ENCODE measurements at regions not wholly inside any gene's neighbourhood (a gene's known extent, or its start where the extent isn't known, plus 50 kb on each side); places are given as distances from the start of the nearest gene placed in this dataset.

GRCh38 chr2:107325981-107326786 lies 440.2 kb upstream of the ST6GAL2 start:
- peak; percentile 84 for DNase-seq

DNA sequence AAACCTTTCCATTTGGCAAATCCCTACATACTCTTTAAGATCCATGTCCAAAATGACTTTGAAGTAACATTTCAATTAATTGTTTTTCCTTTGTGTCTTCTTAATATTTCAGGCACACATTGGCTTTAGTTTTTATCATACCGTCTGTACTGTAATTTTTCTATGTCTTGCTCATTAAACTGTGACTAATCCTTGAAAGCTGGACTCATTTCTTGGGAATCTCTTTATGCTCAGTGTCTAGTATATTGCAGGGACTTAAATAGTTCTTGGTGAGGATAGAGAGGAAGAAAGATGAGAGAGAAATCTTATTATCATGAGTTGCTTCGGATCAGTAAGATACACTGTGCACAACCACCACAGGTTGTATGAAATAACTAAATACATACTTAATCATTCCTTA lies 448.3 kb upstream of the ST6GAL2 start:
- no peak for DNase-seq

DNA sequence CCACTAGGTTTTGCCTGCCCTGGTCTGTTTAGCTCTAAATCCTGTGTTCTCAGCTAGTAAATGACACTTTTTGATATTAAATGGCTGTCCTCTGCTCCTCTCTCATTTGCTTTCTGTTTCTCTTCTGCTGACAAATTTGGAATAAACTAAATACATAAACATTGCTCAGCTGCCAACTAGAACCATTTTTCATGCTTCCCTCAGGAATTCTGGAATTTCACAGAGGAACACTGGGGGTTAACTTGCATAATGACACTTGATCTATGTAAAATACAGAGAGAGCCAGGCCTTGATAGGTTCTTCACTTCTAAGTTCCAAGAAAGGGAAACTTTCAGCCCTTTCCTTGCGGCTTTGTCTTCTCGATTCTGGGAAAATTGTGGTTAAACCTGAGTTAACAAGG lies 450.6 kb upstream of the ST6GAL2 start:
- DNase-seq: no peak

DNA sequence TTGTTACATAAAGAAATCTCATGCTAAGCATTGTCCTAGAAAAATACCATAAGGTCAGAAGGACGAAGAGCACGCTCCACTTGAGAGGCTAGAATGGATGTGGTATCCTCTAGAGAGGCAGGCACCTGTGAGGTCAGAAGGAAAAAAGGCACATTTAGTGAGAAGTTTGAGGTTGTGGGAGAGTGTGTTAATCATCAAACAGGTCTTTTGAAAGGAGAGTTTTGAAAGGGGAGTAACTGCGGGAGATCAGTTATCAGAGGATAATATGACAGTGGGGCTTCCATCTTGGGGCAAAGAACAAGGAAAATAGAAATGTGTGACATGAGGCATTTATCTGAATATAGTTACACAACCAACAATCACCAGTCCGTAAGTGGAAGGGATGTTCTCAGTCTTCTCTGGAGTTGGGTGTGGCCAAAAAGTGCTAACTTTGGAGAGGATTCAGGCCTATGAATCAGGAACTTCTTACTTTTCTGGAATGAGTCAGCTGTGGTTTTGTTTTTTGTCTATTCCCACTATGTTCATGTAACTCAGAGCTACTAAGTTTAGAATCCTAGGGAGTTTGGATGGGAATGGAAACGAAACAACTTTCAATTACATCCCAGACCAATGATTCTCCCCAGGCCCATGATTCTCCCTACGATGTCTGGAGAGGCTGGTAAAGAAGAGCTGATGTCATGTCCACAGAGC lies 451.4 kb upstream of the ST6GAL2 start:
- no peak for DNase-seq

DNA sequence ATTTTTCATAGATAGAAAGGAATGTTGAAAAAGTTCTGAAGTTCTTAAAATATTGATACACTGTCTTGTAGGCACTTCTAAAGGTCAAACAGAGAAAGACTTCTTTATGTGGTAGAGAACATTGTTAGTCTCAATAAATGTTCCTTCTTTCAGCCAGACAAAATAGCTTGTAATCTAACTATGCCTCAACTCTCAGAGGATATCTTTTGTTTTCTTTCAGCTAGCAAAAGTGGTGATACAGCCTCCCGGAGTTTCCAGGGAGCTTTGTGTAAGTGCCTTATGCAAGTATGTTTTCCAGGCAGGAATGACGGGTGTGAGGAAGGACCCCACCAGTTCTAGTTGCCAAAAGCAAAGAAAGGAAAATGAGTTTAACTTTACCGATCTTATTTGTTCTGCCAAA lies 452.1 kb upstream of the ST6GAL2 start:
- DNase-seq: no peak

- DNase-seq: no peak
Measured at GRCh38 chr2:107338571-107338970, 452.6 kb upstream of the ST6GAL2 start.

DNA sequence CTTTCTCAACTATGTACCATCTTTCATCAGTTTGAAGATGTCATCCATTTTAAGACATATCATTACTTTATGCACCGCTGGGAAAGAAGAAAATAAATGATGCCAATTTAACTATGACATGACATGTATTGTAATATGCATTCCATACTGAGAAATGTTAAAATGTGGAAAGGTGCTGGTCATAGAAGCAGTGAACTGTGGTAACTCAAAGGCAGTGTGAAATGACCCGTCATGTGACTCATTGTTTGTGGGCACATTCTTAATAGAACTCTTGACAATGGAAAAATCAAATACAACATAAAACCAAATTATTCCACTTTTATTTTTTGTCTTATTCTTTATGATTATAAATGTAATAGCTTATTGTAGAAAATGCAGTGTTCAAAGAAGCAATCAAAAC lies 455.0 kb upstream of the ST6GAL2 start:
- no peak for DNase-seq

DNA sequence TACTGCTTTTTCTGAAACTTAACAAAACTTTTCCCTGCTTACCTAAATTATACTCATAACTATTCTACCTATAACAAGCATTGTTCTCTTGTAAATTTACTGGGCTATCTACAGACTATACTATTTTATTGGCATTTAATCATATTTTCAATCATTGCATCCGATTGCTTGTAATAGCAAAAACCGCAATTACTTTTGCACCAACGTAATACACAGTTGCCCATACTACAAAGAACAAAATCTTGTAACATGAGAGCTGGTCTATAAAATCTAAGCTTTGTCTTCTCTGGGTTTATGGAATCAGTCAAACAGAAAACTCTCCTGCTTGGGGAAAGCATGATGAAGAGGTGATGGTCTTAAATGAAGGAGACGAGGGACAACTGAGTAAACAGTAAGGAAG lies 463.4 kb upstream of the ST6GAL2 start:
- DNase-seq: no peak

GRCh38 chr2:107354175-107354574 lies 468.2 kb upstream of the ST6GAL2 start:
- DNase-seq: no peak

GRCh38 chr2:107358362-107358761 lies 468.3 kb upstream of the RGPD4 start:
- no peak for DNase-seq

DNA sequence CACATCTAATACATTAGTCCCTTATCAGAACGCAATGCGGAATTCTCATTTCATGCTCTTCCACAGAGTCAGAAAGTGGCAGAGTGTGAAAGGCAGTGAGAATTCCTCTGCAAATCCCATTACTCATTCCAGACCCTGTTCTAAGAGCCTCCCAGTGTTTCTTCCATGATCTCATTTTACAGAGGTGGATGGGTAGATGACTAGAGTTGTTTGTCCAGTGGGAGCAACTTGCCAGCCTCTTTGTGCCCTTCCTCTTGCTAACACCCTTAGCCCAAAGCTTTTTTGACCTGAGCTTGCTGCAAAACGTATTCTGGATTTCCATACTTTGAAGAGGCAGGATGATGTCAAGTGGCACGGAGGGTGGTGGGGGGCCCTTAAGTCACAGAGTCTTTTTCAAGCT lies 467.7 kb upstream of the RGPD4 start:
- DNase-seq: no peak

DNA sequence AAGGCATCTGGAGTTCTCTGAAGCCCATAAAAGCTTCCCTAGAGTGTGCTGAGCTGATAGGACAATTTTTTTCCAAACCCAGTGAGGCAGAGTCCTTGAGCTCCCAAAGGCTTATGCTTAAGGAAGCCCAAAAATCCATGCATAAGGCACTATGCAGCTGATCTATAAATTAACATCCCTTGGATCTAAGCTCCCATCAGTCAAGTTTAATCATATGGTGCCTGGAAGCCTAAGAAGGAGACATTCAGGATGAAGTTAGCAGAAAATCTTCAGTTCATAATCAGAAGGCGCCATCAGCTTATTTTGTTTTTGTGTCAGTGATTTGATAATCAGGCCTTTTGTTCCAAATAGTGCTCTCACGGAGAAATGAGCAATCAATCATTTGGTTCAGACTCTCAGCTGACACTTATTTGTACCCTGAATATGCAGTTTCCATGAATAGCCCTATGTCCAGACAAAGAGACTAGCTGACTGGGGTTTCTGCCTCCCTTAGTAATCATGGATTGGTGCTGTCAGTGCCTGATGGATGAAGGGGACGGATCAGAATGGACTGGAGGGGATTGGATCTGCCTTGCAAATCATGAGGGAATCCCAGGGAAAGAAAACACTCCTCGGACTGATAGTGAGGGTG lies 464.8 kb upstream of the RGPD4 start:
- DNase-seq: no peak

- no peak for DNase-seq
Measured at GRCh38 chr2:107362993-107363392, 463.7 kb upstream of the RGPD4 start.

GRCh38 chr2:107363806-107364205 lies 462.9 kb upstream of the RGPD4 start:
- no peak for DNase-seq

DNA sequence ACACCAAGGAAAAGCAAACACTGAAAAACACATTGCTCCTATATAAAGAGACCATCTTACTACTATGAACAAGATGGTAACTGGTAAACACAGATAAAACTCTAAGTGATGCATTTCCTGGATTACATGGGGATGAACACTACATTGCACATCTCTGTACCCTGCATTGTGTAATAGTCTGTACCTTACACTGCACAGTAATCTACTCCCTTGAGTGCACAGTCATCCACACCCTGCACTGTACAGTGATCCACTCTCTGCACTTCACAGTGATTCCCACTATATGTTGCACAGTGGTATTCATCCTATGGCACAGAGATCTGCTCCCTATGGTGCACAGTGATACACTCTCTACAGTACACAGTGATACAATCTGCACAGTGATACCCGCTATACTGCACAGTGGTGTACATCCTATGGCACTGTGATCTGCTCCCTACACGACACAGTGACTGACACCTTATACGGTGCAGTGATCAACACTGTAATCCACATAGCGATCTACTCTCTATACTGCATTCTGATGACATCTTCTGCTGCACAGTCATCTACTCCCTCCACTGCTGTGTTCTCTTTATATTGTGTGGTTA lies 462.2 kb upstream of the RGPD4 start:
- no peak for DNase-seq

- no peak for DNase-seq
Measured at GRCh38 chr2:107374249-107374648, 452.4 kb upstream of the RGPD4 start.

- peak; percentile 77 for DNase-seq
Measured at GRCh38 chr2:107376909-107377308, 449.8 kb upstream of the RGPD4 start.

GRCh38 chr2:107380912-107381311 lies 445.8 kb upstream of the RGPD4 start:
- no peak for DNase-seq

- DNase-seq: no peak
Measured at GRCh38 chr2:107383691-107384090, 443.0 kb upstream of the RGPD4 start.

- DNase-seq: no peak
Measured at GRCh38 chr2:107384422-107384821, 442.3 kb upstream of the RGPD4 start.

- no peak for DNase-seq
Measured at GRCh38 chr2:107385921-107386320, 440.8 kb upstream of the RGPD4 start.

- DNase-seq: no peak
Measured at GRCh38 chr2:107392241-107392704, 434.4 kb upstream of the RGPD4 start.

DNA sequence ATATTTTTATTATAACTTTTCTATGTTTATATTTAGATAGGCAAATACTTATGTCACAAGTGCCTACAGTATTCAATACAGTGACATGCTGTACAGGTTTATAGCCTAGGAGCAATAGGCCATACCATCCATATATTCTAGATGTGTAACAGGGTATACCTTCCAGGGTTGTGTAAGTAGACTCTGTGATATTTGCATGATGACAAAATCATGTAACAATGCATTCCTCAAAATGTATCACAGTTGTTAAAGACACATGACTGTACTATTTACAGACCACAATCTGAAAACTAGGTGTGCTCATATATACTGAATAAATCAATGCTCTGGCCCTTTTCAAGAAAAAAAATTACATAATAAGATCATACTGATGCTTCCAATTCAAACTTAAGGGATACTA lies 433.2 kb upstream of the RGPD4 start:
- DNase-seq: no peak

DNA sequence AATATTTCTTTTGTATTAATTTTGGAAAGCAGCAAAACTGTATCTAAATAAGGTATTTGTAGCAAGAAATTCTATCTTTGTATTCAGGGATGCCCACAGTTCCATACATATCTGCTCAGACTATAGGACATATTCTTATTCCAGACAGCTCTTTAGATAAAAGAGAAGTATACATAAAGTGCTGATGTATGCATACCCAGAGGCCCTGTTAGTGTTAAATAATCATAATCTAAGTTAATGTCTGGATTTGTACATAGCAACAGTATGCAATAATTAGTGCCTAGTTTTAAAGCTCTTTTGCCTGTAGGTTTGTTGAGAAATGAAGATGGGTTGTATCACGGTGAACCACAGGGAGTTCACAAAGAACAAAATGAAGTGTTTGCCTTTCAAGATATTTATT lies 428.0 kb upstream of the RGPD4 start:
- no peak for DNase-seq
